ENCODE measurements at regions not wholly inside any gene's neighbourhood (a gene's known extent, or its start where the extent isn't known, plus 50 kb on each side); places are given as distances from the start of the nearest gene placed in this dataset.

GRCh38 chr7:155233311-155234157, 64.1 kb upstream of the INSIG1 start:
- H3K4me3 ChIP-seq = no peak overlapping the region
- no peak overlapping the region for H3K27ac ChIP-seq
- peaks cover 0 to 7% (median 0%) of the 10 kb centered on the region in 3 donors for H3K27me3 ChIP-seq
- intact Hi-C loops (cut with DNase I; ENCODE audit: low total_unique reads) = no loop called here
- H3K36me3 ChIP-seq = no peaks in the 10 kb centered on the region
- no peak for TF ChIP-seq EP300 (IDR thresholded peaks at IDR 0.05)
- TF ChIP-seq CTCF (IDR thresholded peaks at IDR 0.05) = no peak
- TF ChIP-seq POLR2A (IDR thresholded peaks at IDR 0.05) = no peak
- no peak for TF ChIP-seq POLR2AphosphoS5 (IDR thresholded peaks at IDR 0.05)
- WGBS, 5 donors = 37 to 56% (median 54%) methylated on average over 24 to 28 of the region's 28 CpGs
- peak in 1 of 2 donors; percentile 71 for DNase-seq
- no peaks in the 10 kb centered on the region for H3K4me1 ChIP-seq
- no peaks in the 10 kb centered on the region for H3K9me3 ChIP-seq

- H3K36me3 ChIP-seq = no peaks in the 10 kb centered on the region
- intact Hi-C loops (cut with DNase I; ENCODE audit: low total_unique reads) = no loop called here
- TF ChIP-seq EP300 (IDR thresholded peaks at IDR 0.05) = no peak
- no peak for TF ChIP-seq CTCF (IDR thresholded peaks at IDR 0.05)
- TF ChIP-seq POLR2A (IDR thresholded peaks at IDR 0.05) = no peak
- TF ChIP-seq POLR2AphosphoS5 (IDR thresholded peaks at IDR 0.05) = no peak
- no peak overlapping the region for H3K27ac ChIP-seq
- H3K9me3 ChIP-seq = no peaks in the 10 kb centered on the region
- 70 to 80% (median 79%) methylated on average over 6 of the region's 6 CpGs for WGBS, 5 donors
- peak in 1 of 2 donors; percentile 39 for DNase-seq
- H3K27me3 ChIP-seq = peaks cover 0 to 10% (median 0%) of the 10 kb centered on the region in 3 donors
- no peaks in the 10 kb centered on the region for H3K4me1 ChIP-seq
- H3K4me3 ChIP-seq = no peak overlapping the region
These were observed 63.6 kb upstream of the INSIG1 start for GRCh38 chr7:155234158-155234492.

- H3K27me3 ChIP-seq = peaks cover 0 to 10% (median 0%) of the 10 kb centered on the region in 3 donors
- TF ChIP-seq EP300 (IDR thresholded peaks at IDR 0.05) = no peak
- no peak for TF ChIP-seq POLR2A (IDR thresholded peaks at IDR 0.05)
- TF ChIP-seq CTCF (IDR thresholded peaks at IDR 0.05) = no peak
- TF ChIP-seq POLR2AphosphoS5 (IDR thresholded peaks at IDR 0.05) = no peak
- no peak overlapping the region for H3K4me3 ChIP-seq
- DNase-seq = no peak
- no peaks in the 10 kb centered on the region for H3K4me1 ChIP-seq
- intact Hi-C loops (cut with DNase I; ENCODE audit: low total_unique reads) = no loop called here
- H3K36me3 ChIP-seq = no peaks in the 10 kb centered on the region
- WGBS, 5 donors = 63 to 74% (median 69%) methylated on average over 13 to 14 of the region's 14 CpGs
- H3K9me3 ChIP-seq = no peaks in the 10 kb centered on the region
- H3K27ac ChIP-seq = no peak overlapping the region
These were observed 62.5 kb upstream of the INSIG1 start for GRCh38 chr7:155234950-155235789.

GRCh38 chr7:155236386-155236785, 61.3 kb upstream of the INSIG1 start:
- intact Hi-C loops (cut with DNase I; ENCODE audit: low total_unique reads) = no loop called here

More at GRCh38 chr7:155236386-155236785, 61.3 kb upstream of the INSIG1 start:
- Histone ChIP-seq H3K4me1 (no peaks in the 10 kb centered on the region), H3K27ac (no peak overlapping the region), H3K4me3 (no peak overlapping the region), H3K27me3 (peaks cover 0 to 10% (median 0%) of the 10 kb centered on the region in 3 donors), H3K9me3 (no peaks in the 10 kb centered on the region), H3K36me3 (no peaks in the 10 kb centered on the region)
- 73 to 93% (median 90%) methylated on average over 10 of the region's 10 CpGs for WGBS, 5 donors
- no peak for DNase-seq
- TF ChIP-seq CTCF (IDR thresholded peaks at IDR 0.05) = no peak
- TF ChIP-seq POLR2AphosphoS5 (IDR thresholded peaks at IDR 0.05) = no peak
- TF ChIP-seq EP300 (IDR thresholded peaks at IDR 0.05) = no peak
- no peak for TF ChIP-seq POLR2A (IDR thresholded peaks at IDR 0.05)
